ENCODE measurements at regions not wholly inside any gene's neighbourhood (a gene's known extent, or its start where the extent isn't known, plus 50 kb on each side); places are given as distances from the start of the nearest gene placed in this dataset.

DNA sequence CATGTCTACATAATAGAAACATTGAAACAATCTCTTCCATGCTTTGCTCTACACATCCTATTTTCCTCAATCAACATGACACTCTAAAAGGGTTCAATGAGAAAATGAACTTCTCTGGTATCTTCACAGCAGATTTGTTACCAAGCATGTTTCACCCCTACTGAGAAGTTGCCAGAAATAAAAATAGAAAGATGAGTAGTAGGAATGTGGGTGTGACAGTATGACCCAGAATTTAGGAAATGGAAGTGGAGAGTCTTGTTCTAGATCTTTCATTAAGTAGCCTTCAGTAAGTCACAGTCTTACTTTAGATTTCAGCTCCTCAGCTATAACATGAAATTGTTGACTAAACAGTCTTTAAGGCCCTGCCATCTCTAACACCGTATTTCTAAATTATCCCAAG lies 581.8 kb downstream of the EFNA5 start:
- ChIA-PET POLR2A (no interaction called here), CTCF (no interaction called here)
- H3K4me1 Mint-ChIP-seq: no peaks in the 10 kb centered on the region
- H3K4me3 Mint-ChIP-seq: no peak overlapping the region
- H3K27ac Mint-ChIP-seq: no peak overlapping the region
- intact Hi-C loops (cut with DNase I, micrococcal nuclease): no loop called here
- peaks cover 5% of the 10 kb centered on the region for H3K9me3 Mint-ChIP-seq (ENCODE audit: low read depth)
- no peaks in the 10 kb centered on the region for H3K36me3 Mint-ChIP-seq (ENCODE audit: low read depth)
- ATAC-seq (no peak), DNase-seq (no peak)
- H3K27me3 Mint-ChIP-seq: no peaks in the 10 kb centered on the region

DNA sequence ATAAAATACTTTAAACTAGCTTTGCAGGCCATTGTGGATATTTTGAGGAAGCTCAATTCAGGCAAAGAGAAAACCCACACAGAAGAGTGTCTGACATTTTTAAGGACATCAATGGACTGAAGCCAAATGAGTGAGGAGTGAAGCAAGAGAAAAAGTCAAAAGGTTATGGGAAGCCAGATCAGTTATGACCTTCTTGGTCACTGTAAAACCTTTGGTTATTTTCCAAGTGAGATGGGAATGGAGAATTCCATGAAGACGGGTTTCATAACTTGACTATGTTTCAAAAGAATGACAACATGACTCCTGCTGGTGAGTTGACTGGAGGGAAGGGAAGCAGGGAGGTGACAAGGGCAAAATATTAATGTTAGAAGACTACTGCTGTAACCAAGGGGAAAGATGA lies 585.2 kb downstream of the EFNA5 start:
- CTCF ChIA-PET: no interaction called here
- POLR2A ChIA-PET: no interaction called here
- DNase-seq: no peak
- Mint-ChIP-seq H3K4me1 (no peaks in the 10 kb centered on the region), H3K27ac (no peak overlapping the region), H3K9me3 (ENCODE audit: low read depth) (no peaks in the 10 kb centered on the region), H3K36me3 (ENCODE audit: low read depth) (no peaks in the 10 kb centered on the region), H3K27me3 (no peaks in the 10 kb centered on the region), H3K4me3 (no peak overlapping the region)
- ATAC-seq: no peak
- intact Hi-C loops (cut with DNase I, micrococcal nuclease): no loop called here

DNA sequence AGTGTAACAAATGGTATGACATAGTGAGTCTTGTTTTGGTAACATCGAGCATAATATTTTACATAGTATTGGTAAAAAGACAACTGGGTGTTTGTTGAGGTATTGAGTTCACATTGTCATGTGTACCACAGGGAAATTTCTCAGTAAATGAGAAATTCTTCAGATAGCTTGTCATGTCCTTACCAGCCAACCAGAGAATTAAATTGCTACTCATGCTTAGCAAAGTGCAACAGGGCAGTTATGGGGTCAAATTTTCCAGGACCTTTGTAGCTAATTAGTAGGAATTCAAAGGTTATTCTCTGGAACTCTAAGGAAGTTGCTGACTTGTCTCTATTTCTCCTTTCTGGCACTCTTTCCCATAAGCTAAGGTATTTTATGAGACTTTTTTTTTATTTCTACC lies 595.7 kb downstream of the EFNA5 start:
- Mint-ChIP-seq H3K4me1 (no peaks in the 10 kb centered on the region), H3K27me3 (no peaks in the 10 kb centered on the region), H3K4me3 (no peak overlapping the region), H3K9me3 (ENCODE audit: low read depth) (no peaks in the 10 kb centered on the region), H3K36me3 (ENCODE audit: low read depth) (no peaks in the 10 kb centered on the region), H3K27ac (no peak overlapping the region)
- ATAC-seq (no peak), DNase-seq (no peak)
- intact Hi-C loops (cut with DNase I, micrococcal nuclease): no loop called here
- ChIA-PET CTCF (no interaction called here), POLR2A (no interaction called here)

DNA sequence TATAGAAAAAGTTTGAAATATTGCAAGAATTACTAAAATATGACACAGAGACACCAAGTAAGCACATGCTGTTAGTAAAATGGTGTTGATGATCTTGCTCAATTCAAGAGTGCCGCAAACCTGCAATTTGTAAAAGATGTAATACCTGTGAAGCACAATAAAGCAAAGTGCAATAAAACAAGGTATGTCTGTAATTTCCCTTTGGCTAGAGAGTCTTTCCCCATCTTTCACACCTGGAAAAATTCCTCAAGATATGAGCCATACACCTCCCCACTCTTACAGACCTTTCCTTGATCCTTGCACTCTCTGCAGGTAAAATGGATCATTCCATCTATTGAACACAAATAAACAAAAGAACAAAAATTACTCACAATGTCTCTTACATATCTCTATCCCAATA lies 597.8 kb downstream of the EFNA5 start:
- H3K4me3 Mint-ChIP-seq: no peak overlapping the region
- ChIA-PET CTCF (no interaction called here), POLR2A (no interaction called here)
- ATAC-seq (no peak), DNase-seq (no peak)
- H3K27ac Mint-ChIP-seq: no peak overlapping the region
- no peaks in the 10 kb centered on the region for H3K9me3 Mint-ChIP-seq (ENCODE audit: low read depth)
- H3K27me3 Mint-ChIP-seq: no peaks in the 10 kb centered on the region
- H3K36me3 Mint-ChIP-seq (ENCODE audit: low read depth): no peaks in the 10 kb centered on the region
- intact Hi-C loops (cut with DNase I, micrococcal nuclease): no loop called here
- no peaks in the 10 kb centered on the region for H3K4me1 Mint-ChIP-seq

DNA sequence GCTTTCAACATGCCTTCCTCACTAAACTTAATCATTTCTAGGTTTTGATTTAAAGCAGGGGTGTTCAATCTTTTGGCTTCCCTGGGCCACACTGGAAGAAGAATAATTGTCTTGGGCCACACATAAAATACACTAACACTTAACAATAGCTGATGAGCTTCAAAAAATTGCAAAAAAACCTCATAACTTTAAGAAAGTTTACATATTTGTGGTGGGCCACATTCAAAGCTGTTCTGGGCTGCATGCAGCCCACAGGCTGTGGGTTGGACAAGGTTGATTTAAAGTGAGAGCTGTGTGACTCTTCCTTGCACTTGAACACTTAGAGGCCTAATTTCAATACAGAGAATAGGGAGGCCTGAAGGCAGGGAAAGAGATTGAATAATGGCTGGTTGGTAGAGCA lies 598.3 kb downstream of the EFNA5 start:
- Mint-ChIP-seq H3K4me3 (no peak overlapping the region), H3K36me3 (ENCODE audit: low read depth) (no peaks in the 10 kb centered on the region), H3K27me3 (no peaks in the 10 kb centered on the region), H3K27ac (no peak overlapping the region), H3K4me1 (no peaks in the 10 kb centered on the region), H3K9me3 (ENCODE audit: low read depth) (no peaks in the 10 kb centered on the region)
- intact Hi-C loops (cut with DNase I, micrococcal nuclease): no loop called here
- ATAC-seq (no peak), DNase-seq (no peak)
- POLR2A ChIA-PET: no interaction called here
- CTCF ChIA-PET: no interaction called here

DNA sequence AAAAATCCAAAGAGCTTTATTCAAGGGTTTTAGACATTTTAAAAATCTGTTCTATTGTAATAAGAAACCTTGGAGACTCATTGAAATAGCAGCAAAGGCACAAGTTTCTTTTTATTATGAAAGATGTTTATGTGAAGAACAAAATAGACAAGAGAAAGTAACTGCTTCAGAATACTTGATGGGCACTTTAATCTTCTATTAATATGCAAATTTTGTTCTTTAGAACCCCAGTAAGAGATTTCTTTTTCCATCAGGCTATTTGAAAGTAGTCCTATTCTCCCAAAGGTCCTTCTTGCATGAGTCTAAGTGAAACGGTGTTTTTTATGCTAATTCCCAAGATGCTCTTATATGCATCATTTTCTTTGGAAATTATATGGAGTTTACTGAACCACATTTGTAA lies 602.0 kb downstream of the EFNA5 start:
- POLR2A ChIA-PET: no interaction called here
- ATAC-seq (no peak), DNase-seq (no peak)
- Mint-ChIP-seq H3K27me3 (peaks cover 2% of the 10 kb centered on the region), H3K27ac (no peak overlapping the region), H3K4me1 (no peaks in the 10 kb centered on the region), H3K9me3 (ENCODE audit: low read depth) (no peaks in the 10 kb centered on the region), H3K4me3 (no peak overlapping the region), H3K36me3 (ENCODE audit: low read depth) (no peaks in the 10 kb centered on the region)
- CTCF ChIA-PET: no interaction called here
- intact Hi-C loops (cut with DNase I, micrococcal nuclease): no loop called here

DNA sequence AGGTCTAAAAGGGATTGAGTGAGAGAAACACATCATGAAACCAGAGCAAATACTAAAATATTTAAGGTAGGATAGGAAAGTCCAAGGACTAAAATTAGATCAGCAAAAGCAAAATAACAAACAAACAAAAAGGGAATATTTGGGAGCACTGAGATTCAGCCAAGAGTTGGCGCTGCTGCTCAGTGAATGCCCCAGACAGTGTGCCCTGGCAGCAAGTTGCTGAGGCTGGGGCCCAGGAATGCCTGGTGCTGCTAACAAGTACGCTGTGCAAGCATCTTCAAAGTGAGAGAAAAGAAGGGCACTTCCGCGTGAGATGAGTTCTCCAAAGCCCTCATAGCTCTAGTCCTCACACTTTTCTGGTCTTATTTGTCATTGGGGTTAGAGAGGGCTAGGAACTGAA lies 603.3 kb downstream of the EFNA5 start:
- Mint-ChIP-seq H3K4me3 (no peak overlapping the region), H3K4me1 (no peaks in the 10 kb centered on the region), H3K36me3 (ENCODE audit: low read depth) (no peaks in the 10 kb centered on the region), H3K27me3 (peaks cover 2% of the 10 kb centered on the region), H3K9me3 (ENCODE audit: low read depth) (no peaks in the 10 kb centered on the region), H3K27ac (no peak overlapping the region)
- ATAC-seq (no peak), DNase-seq (no peak)
- intact Hi-C loops (cut with DNase I, micrococcal nuclease): no loop called here
- POLR2A ChIA-PET: no interaction called here
- CTCF ChIA-PET: interaction anchor here (0.7 kb wide), 1 partner anchor 129 kb away, joined by 3 read pairs; no protein-coding TSS in a partner anchor

DNA sequence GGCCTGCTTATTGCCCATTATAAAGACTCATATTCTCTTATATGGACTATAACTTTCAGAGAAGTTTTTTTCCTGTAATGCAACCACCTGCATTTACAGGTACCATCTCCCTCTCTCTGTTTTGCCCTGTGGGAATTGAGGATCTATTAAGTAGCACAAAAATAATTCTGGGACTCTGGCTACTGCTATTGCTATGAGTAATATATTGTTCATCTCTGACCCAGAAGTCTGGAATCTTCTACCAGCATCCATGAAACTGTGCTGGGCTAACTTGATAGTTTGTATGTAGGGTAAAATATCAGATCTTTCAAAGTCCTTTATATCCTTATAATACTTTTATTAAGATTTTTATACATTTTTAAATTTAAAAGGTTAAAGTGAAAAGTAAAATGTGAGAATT lies 607.2 kb downstream of the EFNA5 start:
- intact Hi-C loops (cut with DNase I, micrococcal nuclease): no loop called here
- POLR2A ChIA-PET: no interaction called here
- DNase-seq: no peak
- ATAC-seq: no peak
- H3K9me3 Mint-ChIP-seq (ENCODE audit: low read depth): no peaks in the 10 kb centered on the region
- no peak overlapping the region for H3K27ac Mint-ChIP-seq
- peaks cover 2% of the 10 kb centered on the region for H3K27me3 Mint-ChIP-seq
- no peak overlapping the region for H3K4me3 Mint-ChIP-seq
- H3K36me3 Mint-ChIP-seq (ENCODE audit: low read depth): no peaks in the 10 kb centered on the region
- CTCF ChIA-PET: no interaction called here
- H3K4me1 Mint-ChIP-seq: no peaks in the 10 kb centered on the region

DNA sequence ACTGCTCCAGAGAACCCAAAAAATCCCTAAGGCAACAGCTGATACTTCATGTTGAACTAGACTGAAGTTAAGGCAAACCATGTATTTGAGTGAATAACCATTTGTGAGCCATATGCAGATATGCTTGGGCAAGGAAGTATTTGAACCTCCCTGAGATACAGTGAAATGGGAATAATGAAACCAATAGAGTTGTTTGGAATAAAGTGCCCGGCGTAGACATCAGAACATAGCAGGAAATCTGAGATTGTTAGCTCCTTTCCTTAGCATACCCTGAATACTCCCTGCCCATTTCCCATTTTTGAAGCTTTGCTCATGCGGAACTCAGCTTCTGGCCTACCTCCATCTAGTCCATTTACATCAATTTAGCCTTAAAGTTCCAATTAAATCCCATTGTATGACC lies 611.9 kb downstream of the EFNA5 start:
- H3K4me3 Mint-ChIP-seq: no peak overlapping the region
- H3K4me1 Mint-ChIP-seq: no peaks in the 10 kb centered on the region
- no peaks in the 10 kb centered on the region for H3K9me3 Mint-ChIP-seq (ENCODE audit: low read depth)
- DNase-seq (no peak), ATAC-seq (no peak)
- ChIA-PET POLR2A (no interaction called here), CTCF (interaction anchor here (0.6 kb wide), 1 partner anchor 1245 kb away, joined by 3 read pairs; no protein-coding TSS in a partner anchor)
- intact Hi-C loops (cut with DNase I, micrococcal nuclease): no loop called here
- no peak overlapping the region for H3K27ac Mint-ChIP-seq
- no peaks in the 10 kb centered on the region for H3K36me3 Mint-ChIP-seq (ENCODE audit: low read depth)
- H3K27me3 Mint-ChIP-seq: no peaks in the 10 kb centered on the region

DNA sequence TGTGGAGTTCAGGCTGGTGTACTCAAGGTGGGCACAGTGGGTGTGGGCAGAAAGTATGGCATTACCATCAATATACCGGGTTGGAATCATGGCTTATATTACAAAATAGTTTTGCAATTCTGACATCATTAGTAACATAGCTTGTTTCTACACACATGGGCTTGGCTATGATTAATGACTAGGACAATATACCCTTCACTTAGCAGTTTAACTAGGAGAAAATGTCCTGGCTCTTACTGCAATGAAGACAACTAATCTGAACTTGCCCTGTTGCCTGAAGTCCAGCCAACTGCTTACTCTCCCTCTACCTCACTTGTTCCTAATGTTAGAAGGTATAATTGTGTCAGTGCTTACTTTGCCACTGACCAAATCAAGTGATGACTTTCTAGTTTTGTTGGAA lies 612.5 kb downstream of the EFNA5 start:
- ChIA-PET POLR2A (no interaction called here), CTCF (no interaction called here)
- DNase-seq: no peak
- ATAC-seq: no peak
- H3K4me3 Mint-ChIP-seq: no peak overlapping the region
- intact Hi-C loops (cut with DNase I, micrococcal nuclease): no loop called here
- H3K4me1 Mint-ChIP-seq: no peaks in the 10 kb centered on the region
- no peaks in the 10 kb centered on the region for H3K9me3 Mint-ChIP-seq (ENCODE audit: low read depth)
- no peaks in the 10 kb centered on the region for H3K27me3 Mint-ChIP-seq
- no peaks in the 10 kb centered on the region for H3K36me3 Mint-ChIP-seq (ENCODE audit: low read depth)
- H3K27ac Mint-ChIP-seq: no peak overlapping the region

DNA sequence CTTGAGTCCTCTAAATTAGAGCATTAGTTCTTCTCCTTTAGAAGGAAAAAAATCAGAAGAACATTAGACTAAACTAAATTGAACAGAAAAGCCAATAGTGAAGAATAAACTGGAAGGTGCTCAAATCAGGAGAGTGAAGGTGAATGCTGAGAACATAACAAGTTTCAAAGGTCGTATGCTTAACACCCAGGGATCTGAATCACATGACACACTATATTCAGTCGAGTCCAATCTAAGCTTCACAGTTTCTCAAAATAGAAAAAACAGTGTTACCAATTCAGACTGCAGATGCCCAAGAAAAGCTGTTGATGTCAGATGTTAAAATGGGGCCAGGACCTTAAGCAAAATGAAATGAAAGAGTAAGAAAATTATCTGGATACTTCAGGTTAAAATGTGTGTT lies 614.5 kb downstream of the EFNA5 start:
- ATAC-seq (no peak), DNase-seq (no peak)
- intact Hi-C loops (cut with DNase I, micrococcal nuclease): no loop called here
- Mint-ChIP-seq H3K27me3 (no peaks in the 10 kb centered on the region), H3K27ac (no peak overlapping the region), H3K4me1 (no peaks in the 10 kb centered on the region), H3K36me3 (ENCODE audit: low read depth) (no peaks in the 10 kb centered on the region), H3K4me3 (no peak overlapping the region), H3K9me3 (ENCODE audit: low read depth) (no peaks in the 10 kb centered on the region)
- ChIA-PET CTCF (interaction anchor here (0.6 kb wide), 1 partner anchor 246 kb away, joined by 3 read pairs; no protein-coding TSS in a partner anchor), POLR2A (no interaction called here)

DNA sequence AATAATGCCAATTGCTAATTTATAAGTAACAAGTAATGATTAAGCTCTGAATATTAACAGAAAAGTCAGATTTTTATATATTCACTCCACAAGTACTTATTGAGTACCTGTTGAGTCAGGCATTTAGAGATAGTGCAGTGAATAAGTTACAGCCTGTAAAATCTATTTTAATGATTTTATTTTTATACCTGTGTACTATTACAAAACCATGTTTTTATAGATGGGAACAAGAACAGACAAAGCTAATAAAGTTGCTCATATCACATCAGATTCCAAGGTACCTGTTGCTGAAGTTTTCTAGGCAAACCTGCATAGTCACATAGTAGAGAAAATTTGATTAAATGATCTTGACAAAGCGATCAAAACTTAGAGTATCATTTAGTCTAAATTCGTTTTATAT lies 623.7 kb downstream of the EFNA5 start:
- CTCF ChIA-PET: no interaction called here
- Mint-ChIP-seq H3K27ac (no peak overlapping the region), H3K4me1 (no peaks in the 10 kb centered on the region), H3K4me3 (no peak overlapping the region), H3K9me3 (ENCODE audit: low read depth) (no peaks in the 10 kb centered on the region), H3K27me3 (no peaks in the 10 kb centered on the region), H3K36me3 (ENCODE audit: low read depth) (no peaks in the 10 kb centered on the region)
- intact Hi-C loops (cut with DNase I, micrococcal nuclease): no loop called here
- POLR2A ChIA-PET: no interaction called here
- no peak for ATAC-seq
- no peak for DNase-seq

DNA sequence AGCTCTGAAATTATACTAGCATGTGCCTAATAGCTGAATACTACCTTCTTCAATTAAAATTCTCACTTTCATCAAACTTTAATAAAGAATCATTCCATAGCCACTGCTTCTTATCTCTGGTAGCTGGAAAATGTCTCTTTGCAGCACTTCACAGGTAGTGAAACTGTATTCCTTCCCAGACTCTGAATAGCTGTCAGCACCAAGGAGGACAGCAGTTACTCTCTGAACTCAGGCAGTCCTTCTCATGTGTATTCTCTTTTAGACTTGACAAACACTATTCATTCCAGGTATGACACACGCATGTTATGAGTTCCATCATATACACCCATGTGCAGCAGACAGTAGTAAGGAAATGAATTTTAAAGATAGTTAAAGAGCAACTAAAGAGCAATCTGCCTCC lies 627.1 kb downstream of the EFNA5 start:
- intact Hi-C loops (cut with DNase I, micrococcal nuclease): no loop called here
- H3K4me3 Mint-ChIP-seq: no peak overlapping the region
- peaks cover under 1% of the 10 kb centered on the region for H3K9me3 Mint-ChIP-seq (ENCODE audit: low read depth)
- H3K27ac Mint-ChIP-seq: no peak overlapping the region
- no peaks in the 10 kb centered on the region for H3K4me1 Mint-ChIP-seq
- no peaks in the 10 kb centered on the region for H3K27me3 Mint-ChIP-seq
- ChIA-PET CTCF (no interaction called here), POLR2A (no interaction called here)
- H3K36me3 Mint-ChIP-seq (ENCODE audit: low read depth): no peaks in the 10 kb centered on the region
- ATAC-seq (no peak), DNase-seq (no peak)
